NT2/D1 (cell line): ENCODE measurements at regions not wholly inside any gene's neighbourhood (a gene's known extent, or its start where the extent isn't known, plus 50 kb on each side); places are given as distances from the start of the nearest gene placed in this dataset.

ENCODE experiments used
- DNase-seq: peaks from one replicate; pipeline ENCODE4 v3.0.0-alpha.2; 2011; ENCODE audit warnings: low read depth, low spot score
- H3K27me3 ChIP-seq: 2 replicates; pipeline ENCODE4 v1.6.0; 2011; ENCODE audit warnings: mild to moderate bottlenecking; ENCODE audit not compliant: insufficient read length, insufficient read depth
- H3K36me3 ChIP-seq: 2 replicates; pipeline ENCODE4 v1.6.1; 2011; ENCODE audit warnings: mild to moderate bottlenecking, low read length, mixed read lengths; ENCODE audit not compliant: insufficient read depth, insufficient read length
- H3K4me1 ChIP-seq: 2 replicates; pipeline ENCODE4 v1.5.1; 2011; ENCODE audit not compliant: insufficient read depth, insufficient read length
- H3K4me3 ChIP-seq: 2 replicates; pipeline ENCODE4 v1.5.1; 2011; ENCODE audit warnings: low read depth; ENCODE audit not compliant: insufficient read length
- H3K9ac ChIP-seq: 2 replicates; pipeline ENCODE4 v1.6.0; 2011; ENCODE audit warnings: low read depth; ENCODE audit not compliant: insufficient read length
- H3K9me3 ChIP-seq: 2 replicates; pipeline ENCODE4 v1.5.1; 2011; ENCODE audit warnings: mild to moderate bottlenecking, low read length; ENCODE audit not compliant: insufficient read depth
- SUZ12 ChIP-seq: IDR thresholded peaks from 2 replicates; pipeline ENCODE4 v1.6.1; 2011; ENCODE audit not compliant: insufficient read length, insufficient read depth; ENCODE audit errors: extremely low read depth
- YY1 ChIP-seq: IDR thresholded peaks from 2 replicates; pipeline ENCODE4 v1.6.1; 2011; ENCODE audit not compliant: insufficient read length, insufficient read depth
- ZNF274 ChIP-seq: IDR thresholded peaks from 2 replicates; pipeline ENCODE4 v1.6.1; 2011; ENCODE audit warnings: mild to moderate bottlenecking, low read depth, low read length

- no peaks in the 10 kb centered on the region for H3K36me3 ChIP-seq
- no peak for DNase-seq
- TF ChIP-seq SUZ12 (no peak), ZNF274 (no peak), YY1 (no peak)
- H3K27me3 ChIP-seq, result no peaks in the 10 kb centered on the region
- H3K4me1 ChIP-seq, result no peaks in the 10 kb centered on the region
- H3K4me3 ChIP-seq, result no peak overlapping the region
- H3K9ac ChIP-seq, result no peak overlapping the region
- no peaks in the 10 kb centered on the region for H3K9me3 ChIP-seq
Observed at GRCh38 chr6:15994814-15995459, 133.9 kb upstream of the MYLIP start.

- Histone ChIP-seq H3K9ac (no peak overlapping the region), H3K9me3 (no peaks in the 10 kb centered on the region), H3K4me3 (no peak overlapping the region), H3K27me3 (no peaks in the 10 kb centered on the region), H3K4me1 (no peaks in the 10 kb centered on the region), H3K36me3 (no peaks in the 10 kb centered on the region)
- TF ChIP-seq SUZ12 (no peak), YY1 (no peak), ZNF274 (no peak)
- DNase-seq, result no peak
Observed at GRCh38 chr6:15993716-15994228, 135.1 kb upstream of the MYLIP start.

GRCh38 chr6:15990179-15990578 lies 138.7 kb upstream of the MYLIP start:
- no peaks in the 10 kb centered on the region for H3K9me3 ChIP-seq
- H3K36me3 ChIP-seq, result no peaks in the 10 kb centered on the region
- no peaks in the 10 kb centered on the region for H3K4me1 ChIP-seq
- TF ChIP-seq SUZ12 (no peak), YY1 (no peak), ZNF274 (no peak)
- H3K4me3 ChIP-seq, result no peak overlapping the region
- no peak for DNase-seq
- H3K27me3 ChIP-seq, result no peaks in the 10 kb centered on the region
- no peak overlapping the region for H3K9ac ChIP-seq

- H3K9me3 ChIP-seq, result no peaks in the 10 kb centered on the region
- no peaks in the 10 kb centered on the region for H3K4me1 ChIP-seq
- no peaks in the 10 kb centered on the region for H3K27me3 ChIP-seq
- no peak for DNase-seq
- no peak overlapping the region for H3K4me3 ChIP-seq
- TF ChIP-seq YY1 (no peak), SUZ12 (no peak), ZNF274 (no peak)
- no peak overlapping the region for H3K9ac ChIP-seq
- H3K36me3 ChIP-seq, result no peaks in the 10 kb centered on the region
Observed at GRCh38 chr6:15989397-15989796, 139.5 kb upstream of the MYLIP start.

GRCh38 chr6:15987569-15987968 lies 141.3 kb upstream of the MYLIP start:
- Histone ChIP-seq H3K36me3 (no peaks in the 10 kb centered on the region), H3K9me3 (no peaks in the 10 kb centered on the region), H3K9ac (no peak overlapping the region), H3K27me3 (no peaks in the 10 kb centered on the region), H3K4me1 (no peaks in the 10 kb centered on the region), H3K4me3 (no peak overlapping the region)
- peak; percentile 30 for DNase-seq
- TF ChIP-seq SUZ12 (no peak), ZNF274 (no peak), YY1 (no peak)

- Histone ChIP-seq H3K9ac (no peak overlapping the region), H3K4me3 (no peak overlapping the region), H3K36me3 (no peaks in the 10 kb centered on the region), H3K27me3 (no peaks in the 10 kb centered on the region), H3K4me1 (no peaks in the 10 kb centered on the region), H3K9me3 (no peaks in the 10 kb centered on the region)
- DNase-seq, result no peak
- no peak for TF ChIP-seq YY1
Observed at GRCh38 chr6:15986027-15986629, 142.8 kb upstream of the MYLIP start.

GRCh38 chr6:15985379-15985959 lies 143.4 kb upstream of the MYLIP start:
- no peak overlapping the region for H3K4me3 ChIP-seq
- no peaks in the 10 kb centered on the region for H3K9me3 ChIP-seq
- H3K27me3 ChIP-seq, result no peaks in the 10 kb centered on the region
- H3K36me3 ChIP-seq, result no peaks in the 10 kb centered on the region
- H3K9ac ChIP-seq, result no peak overlapping the region
- TF ChIP-seq SUZ12, result no peak
- no peak for TF ChIP-seq YY1
- TF ChIP-seq ZNF274, result no peak
- H3K4me1 ChIP-seq, result no peaks in the 10 kb centered on the region
- no peak for DNase-seq
